Endothelial cell of umbilical vein (primary cell): ENCODE measurements at regions not wholly inside any gene's neighbourhood (a gene's known extent, or its start where the extent isn't known, plus 50 kb on each side); places are given as distances from the start of the nearest gene placed in this dataset.

Experiments
- BruUV-seq: library from RNA; stranded (reverse); fragments of 400-500 nt; replicated peaks from 2 replicates; lab custom pipeline; 2021; lab: Mats Ljungman, UMichigan
- CTCF ChIA-PET: fragments of 300-600, 350-600 bp; sonication (Branson Sonifier 250); formaldehyde crosslinking; loops from one replicate; lab custom pipeline; 2021; ENCODE audit warnings: antibody characterized with exemption, inconsistent platforms; lab: Charles Lee
- POLR2A ChIA-PET: fragments of 300-600, 350-600 bp; sonication (Branson Sonifier 250); formaldehyde crosslinking; loops from one replicate; lab custom pipeline; 2021; ENCODE audit warnings: antibody characterized with exemption, inconsistent platforms; lab: Charles Lee
- DNase-seq: peaks from one replicate; pipeline ENCODE4 v3.0.0-alpha.2; 2011; ENCODE audit warnings: low read depth, low spot score
- FAIRE-seq: peaks from 2 replicates; lab custom pipeline; 2011; peaks lifted over from hg19 to GRCh38; lab: Jason Lieb, UNC
- H2AFZ ChIP-seq: 2 replicates; pipeline ENCODE4 v1.6.0; 2012; ENCODE audit warnings: low read depth, low read length, control low read depth, inconsistent platforms
- H3K27ac ChIP-seq: 2 replicates; pipeline ENCODE4 v1.5.1; 2011; ENCODE audit warnings: low read depth, mild to moderate bottlenecking, control low read depth, low read length, moderate library complexity; ENCODE audit not compliant: insufficient read depth
- H3K27me3 ChIP-seq, 2 experiments: 2 replicates each; pipeline versions ENCODE4 v1.6.0 to v1.6.1; 2011; ENCODE audit warnings: low read length in 2 of 2, mixed read lengths in 1 of 2; ENCODE audit not compliant: control insufficient read depth in 2 of 2, insufficient read depth in 2 of 2
- H3K36me3 ChIP-seq, 2 experiments: 2 replicates in 1 of 2; 3 replicates in 1 of 2; pipeline ENCODE4 v1.5.1; 2011; ENCODE audit warnings: low read length in 2 of 2, mild to moderate bottlenecking in 1 of 2, moderate library complexity in 1 of 2; ENCODE audit not compliant: control insufficient read depth in 2 of 2, insufficient read depth in 2 of 2; ENCODE audit errors: extremely low read depth in 1 of 2
- H3K4me1 ChIP-seq: 3 replicates; pipeline ENCODE4 v1.5.1; 2011; ENCODE audit warnings: mild to moderate bottlenecking, low read length; ENCODE audit not compliant: control insufficient read depth, insufficient read depth; ENCODE audit errors: extremely low read depth
- H3K4me2 ChIP-seq: 2 replicates; pipeline ENCODE4 v1.6.1; 2011; ENCODE audit warnings: low read length, control low read depth, mixed read lengths; ENCODE audit not compliant: insufficient read depth
- H3K4me3 ChIP-seq, 3 experiments: fragments of 200-600 bp in 1 of 3; sonication (generic), shearing (Covaris generic) in 1 of 3; replicated peaks in 1 of 3; 2 replicates each; pipeline ENCODE4 v1.5.1; 2011 to 2016; ENCODE audit warnings: control low read depth in 3 of 3, low read length in 3 of 3, mild to moderate bottlenecking in 2 of 3, inconsistent platforms in 1 of 3, low read depth in 1 of 3, moderate library complexity in 1 of 3; ENCODE audit not compliant: insufficient read depth in 1 of 3
- H3K79me2 ChIP-seq: 2 replicates; pipeline ENCODE4 v1.6.0; 2012; ENCODE audit warnings: low read length, inconsistent platforms; ENCODE audit not compliant: control insufficient read depth, insufficient read depth
- H3K9ac ChIP-seq: replicated peaks from 2 replicates; pipeline ENCODE3; 2011; ENCODE audit warnings: low read length, control low read depth; ENCODE audit not compliant: insufficient read depth; ENCODE audit errors: extremely low read depth
- H3K9me1 ChIP-seq: replicated peaks from 3 replicates; pipeline ENCODE4 v1.6.0; 2011; ENCODE audit warnings: mild to moderate bottlenecking, low read length; ENCODE audit not compliant: control insufficient read depth, insufficient read depth; ENCODE audit errors: extremely low read depth
- H3K9me3 ChIP-seq: replicated peaks from 2 replicates; pipeline ENCODE4 v1.5.1; 2012; ENCODE audit warnings: low read length, inconsistent platforms; ENCODE audit not compliant: control insufficient read depth, insufficient read depth
- H4K20me1 ChIP-seq: replicated peaks from 2 replicates; pipeline ENCODE3; 2011; ENCODE audit warnings: mild to moderate bottlenecking, low read length; ENCODE audit not compliant: control insufficient read depth, insufficient read depth; ENCODE audit errors: extremely low read depth
- EZH2 ChIP-seq: IDR thresholded peaks from 2 replicates; pipeline ENCODE4 v1.6.1; 2012; ENCODE audit warnings: borderline replicate concordance, low read depth, mild to moderate bottlenecking, moderate library complexity, low read length, inconsistent platforms; ENCODE audit not compliant: severe bottlenecking
- FOS ChIP-seq: IDR thresholded peaks from 2 replicates; pipeline ENCODE4 v1.6.1; 2011; ENCODE audit warnings: mild to moderate bottlenecking, low read length, moderate library complexity, borderline replicate concordance; ENCODE audit not compliant: insufficient read depth
- GATA2 ChIP-seq: IDR thresholded peaks from 2 replicates; pipeline ENCODE4 v1.7.0; 2011; ENCODE audit warnings: low read depth, mild to moderate bottlenecking, moderate library complexity, mixed read lengths, low read length; ENCODE audit not compliant: insufficient read length, insufficient read depth
- JUN ChIP-seq: IDR thresholded peaks from 2 replicates; pipeline ENCODE4 v1.6.1; 2011; ENCODE audit warnings: borderline replicate concordance, low read depth; ENCODE audit not compliant: insufficient read length, insufficient read depth
- MYC ChIP-seq: IDR thresholded peaks from one replicate; pipeline ENCODE4 v1.6.1; 2011; ENCODE audit warnings: mild to moderate bottlenecking, low read depth, low read length
- POLR2A ChIP-seq: IDR thresholded peaks from 2 replicates; pipeline ENCODE4 v1.6.1; 2012; ENCODE audit warnings: low read depth, mild to moderate bottlenecking, control low read depth, low read length
- POLR2AphosphoS5 ChIP-seq: IDR thresholded peaks from 2 replicates; pipeline ENCODE4 v1.6.1; 2012; ENCODE audit warnings: low read depth, mild to moderate bottlenecking, control low read depth, low read length, moderate library complexity; ENCODE audit not compliant: insufficient read depth
- dilution Hi-C: fragments of 300-500 bp; cut with MboI; formaldehyde crosslinking; loops from one replicate; pipeline ENCODE4 v1.15.0; 2019; ENCODE audit warnings: low sequenced_read_pairs; ENCODE audit not compliant: extremely low pct_ligation_motif_present
- intact Hi-C: fragments of 100-400 bp; cut with micrococcal nuclease; formaldehyde crosslinking; loops from one replicate; pipeline ENCODE4 v1.10.0; 2022
- TF ChIP-seq, protein P1 (sequence below): IDR thresholded peaks from 2 replicates; pipeline ENCODE4 v1.6.1; 2011; ENCODE audit not compliant: insufficient read depth, insufficient read length
- TF ChIP-seq, protein P2 (sequence below), 2 donors: IDR thresholded peaks; 1 replicate in 1 of 2; 2 replicates in 1 of 2; pipeline ENCODE4 v1.5.1; 2011; ENCODE audit warnings: low read length in 2 of 2, mild to moderate bottlenecking in 2 of 2, moderate library complexity in 2 of 2, control low read depth in 1 of 2, inconsistent platforms in 1 of 2, low read depth in 1 of 2; ENCODE audit not compliant: insufficient read depth in 1 of 2; ENCODE audit errors: extremely low read depth in 1 of 2

DNA sequence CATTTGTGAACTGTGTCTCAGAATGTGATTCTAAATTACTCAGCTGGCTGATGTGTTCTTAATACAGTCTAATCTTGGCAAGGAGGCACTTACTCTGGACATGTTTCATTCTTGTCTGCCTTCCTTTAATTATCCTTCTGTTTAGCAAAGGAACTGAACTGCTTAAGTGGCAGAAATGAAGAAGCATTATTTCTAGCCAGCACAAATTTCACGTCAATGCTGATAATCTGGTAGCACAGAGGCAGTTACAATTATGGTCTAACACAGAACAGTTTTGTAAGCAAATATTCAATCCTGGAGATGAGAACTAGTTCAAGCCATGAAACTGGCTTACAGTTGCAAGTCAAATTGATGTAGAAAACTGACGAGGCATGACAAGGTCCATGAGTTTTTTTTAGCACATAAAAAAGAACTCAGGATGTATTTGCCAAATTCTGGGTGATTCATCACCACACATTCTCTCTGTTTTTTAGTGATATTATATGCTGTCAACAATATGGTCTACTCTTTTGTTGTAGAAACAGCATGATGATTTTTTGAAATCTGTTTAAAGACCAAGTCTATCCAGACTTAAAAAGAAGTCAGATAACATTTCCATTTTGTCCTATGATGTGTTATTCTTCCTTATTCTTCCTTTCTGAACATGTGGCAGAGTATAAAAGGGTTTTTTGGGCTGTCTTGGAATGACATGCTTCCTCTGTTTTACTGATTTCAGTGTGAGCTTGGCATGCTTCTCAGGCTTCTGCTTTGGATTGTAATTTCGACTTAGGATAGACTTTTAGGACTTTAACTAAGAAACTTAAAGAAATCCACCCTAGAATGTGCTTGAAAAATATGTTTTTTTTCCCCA, 154.8 kb downstream of the DNAJB9 start:
- Histone ChIP-seq H4K20me1 (no peaks in the 10 kb centered on the region), H3K27ac (no peak overlapping the region), H3K27me3 (no peaks in the 10 kb centered on the region), H3K4me2 (no peak overlapping the region), H2AFZ (no peak overlapping the region), H3K4me3 (no peak overlapping the region), H3K79me2 (no peaks in the 10 kb centered on the region), H3K9ac (no peak overlapping the region), H3K36me3 (no peaks in the 10 kb centered on the region), H3K9me3 (no peaks in the 10 kb centered on the region), H3K9me1 (no peaks in the 10 kb centered on the region), H3K4me1 (no peaks in the 10 kb centered on the region)
- BruUV-seq: no TSS peak
- FAIRE-seq (no peak), DNase-seq (no peak)
- intact Hi-C loops (no loop called here), dilution Hi-C loops (no loop called here)
- CTCF ChIA-PET: no interaction called here
- POLR2A ChIA-PET: no interaction called here
- TF ChIP-seq JUN (no peak), GATA2 (no peak), FOS (no peak), POLR2AphosphoS5 (no peak), POLR2A (no peak), MYC (no peak), EZH2 (no peak)
- TF ChIP-seq, protein P1, sequence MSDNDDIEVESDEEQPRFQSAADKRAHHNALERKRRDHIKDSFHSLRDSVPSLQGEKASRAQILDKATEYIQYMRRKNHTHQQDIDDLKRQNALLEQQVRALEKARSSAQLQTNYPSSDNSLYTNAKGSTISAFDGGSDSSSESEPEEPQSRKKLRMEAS: no peak
- TF ChIP-seq, protein P2, sequence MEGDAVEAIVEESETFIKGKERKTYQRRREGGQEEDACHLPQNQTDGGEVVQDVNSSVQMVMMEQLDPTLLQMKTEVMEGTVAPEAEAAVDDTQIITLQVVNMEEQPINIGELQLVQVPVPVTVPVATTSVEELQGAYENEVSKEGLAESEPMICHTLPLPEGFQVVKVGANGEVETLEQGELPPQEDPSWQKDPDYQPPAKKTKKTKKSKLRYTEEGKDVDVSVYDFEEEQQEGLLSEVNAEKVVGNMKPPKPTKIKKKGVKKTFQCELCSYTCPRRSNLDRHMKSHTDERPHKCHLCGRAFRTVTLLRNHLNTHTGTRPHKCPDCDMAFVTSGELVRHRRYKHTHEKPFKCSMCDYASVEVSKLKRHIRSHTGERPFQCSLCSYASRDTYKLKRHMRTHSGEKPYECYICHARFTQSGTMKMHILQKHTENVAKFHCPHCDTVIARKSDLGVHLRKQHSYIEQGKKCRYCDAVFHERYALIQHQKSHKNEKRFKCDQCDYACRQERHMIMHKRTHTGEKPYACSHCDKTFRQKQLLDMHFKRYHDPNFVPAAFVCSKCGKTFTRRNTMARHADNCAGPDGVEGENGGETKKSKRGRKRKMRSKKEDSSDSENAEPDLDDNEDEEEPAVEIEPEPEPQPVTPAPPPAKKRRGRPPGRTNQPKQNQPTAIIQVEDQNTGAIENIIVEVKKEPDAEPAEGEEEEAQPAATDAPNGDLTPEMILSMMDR (IDR thresholded peaks at IDR 0.05; ENCODE audit: extremely low read depth in 1 of 2, insufficient read depth in 1 of 2, low read depth in 1 of 2, low read length in 2 of 2): no peak
